ENCODE measurements at regions not wholly inside any gene's neighbourhood (a gene's known extent, or its start where the extent isn't known, plus 50 kb on each side); places are given as distances from the start of the nearest gene placed in this dataset.

GRCh38 chr10:121049489-121049888 lies 198.3 kb downstream of the WDR11 start:
- Histone ChIP-seq H3K4me3 (replicated peaks in 1 of 3) (no peak overlapping the region), H3K27ac (no peak overlapping the region), H3K4me1 (no peaks in the 10 kb centered on the region), H3K27me3 (no peaks in the 10 kb centered on the region), H3K36me3 (no peaks in the 10 kb centered on the region), H3K9me3 (no peaks in the 10 kb centered on the region)
- TF ChIP-seq POLR2A (IDR thresholded peaks at IDR 0.05) (no peak), CTCF (IDR thresholded peaks at IDR 0.05) (no peak)
- 76 to 82% methylated on average over 2 of the region's 2 CpGs for WGBS, 2 donors
- intact Hi-C loops (cut with DNase I) = no loop called here
- no peak for DNase-seq

DNA sequence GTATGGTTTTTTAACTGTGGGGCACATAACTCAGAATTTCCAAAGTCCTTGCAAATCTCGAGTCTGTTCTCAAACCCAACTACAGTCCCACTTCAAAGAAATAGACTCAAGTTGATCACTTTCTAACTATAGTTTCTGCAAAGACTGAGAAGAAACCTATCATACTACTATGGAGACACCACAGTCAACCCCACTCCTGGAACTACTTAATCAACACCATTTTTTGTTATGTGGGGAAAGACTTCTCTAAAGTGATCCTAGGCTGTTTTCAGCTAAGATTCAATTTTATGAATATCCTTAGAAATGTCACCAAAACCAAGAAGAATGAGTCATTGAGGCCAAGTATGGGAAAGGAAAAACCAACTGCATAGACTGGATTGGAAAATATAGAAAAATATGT lies 198.8 kb downstream of the WDR11 start:
- TF ChIP-seq CTCF (IDR thresholded peaks at IDR 0.05) (no peak), POLR2A (IDR thresholded peaks at IDR 0.05) (no peak)
- WGBS, 2 donors = 92 to 95% methylated on average over 1 of the region's 1 CpG
- Histone ChIP-seq H3K4me1 (no peaks in the 10 kb centered on the region), H3K4me3 (replicated peaks in 1 of 3) (no peak overlapping the region), H3K9me3 (no peaks in the 10 kb centered on the region), H3K27me3 (no peaks in the 10 kb centered on the region), H3K27ac (no peak overlapping the region), H3K36me3 (no peaks in the 10 kb centered on the region)
- no peak for DNase-seq
- intact Hi-C loops (cut with DNase I) = no loop called here

DNA sequence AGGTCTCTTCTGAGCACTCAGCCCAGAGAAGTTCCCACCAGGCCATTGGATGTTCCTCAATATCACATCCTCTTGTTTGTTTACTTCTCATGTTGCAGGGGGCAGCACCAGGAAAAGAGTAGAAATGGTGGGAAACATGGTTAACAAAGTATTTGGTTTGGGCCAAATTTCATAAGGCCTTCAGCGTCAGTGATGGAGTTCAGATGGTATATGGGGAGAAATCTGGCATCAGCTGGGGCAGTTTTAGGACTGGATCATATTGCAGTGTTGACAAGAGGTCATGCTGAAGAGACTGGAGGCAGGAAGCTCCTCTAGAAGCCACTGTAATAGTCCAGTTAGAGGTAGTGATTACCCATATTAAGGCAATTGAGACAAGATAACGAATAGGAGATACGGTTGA lies 200.0 kb downstream of the WDR11 start:
- DNase-seq = no peak
- Histone ChIP-seq H3K4me1 (no peaks in the 10 kb centered on the region), H3K36me3 (no peaks in the 10 kb centered on the region), H3K9me3 (no peaks in the 10 kb centered on the region), H3K27me3 (no peaks in the 10 kb centered on the region), H3K4me3 (replicated peaks in 1 of 3) (no peak overlapping the region), H3K27ac (no peak overlapping the region)
- intact Hi-C loops (cut with DNase I) = no loop called here
- TF ChIP-seq CTCF (IDR thresholded peaks at IDR 0.05) = no peak
- 91 to 94% methylated on average over 3 of the region's 3 CpGs for WGBS, 2 donors

DNA sequence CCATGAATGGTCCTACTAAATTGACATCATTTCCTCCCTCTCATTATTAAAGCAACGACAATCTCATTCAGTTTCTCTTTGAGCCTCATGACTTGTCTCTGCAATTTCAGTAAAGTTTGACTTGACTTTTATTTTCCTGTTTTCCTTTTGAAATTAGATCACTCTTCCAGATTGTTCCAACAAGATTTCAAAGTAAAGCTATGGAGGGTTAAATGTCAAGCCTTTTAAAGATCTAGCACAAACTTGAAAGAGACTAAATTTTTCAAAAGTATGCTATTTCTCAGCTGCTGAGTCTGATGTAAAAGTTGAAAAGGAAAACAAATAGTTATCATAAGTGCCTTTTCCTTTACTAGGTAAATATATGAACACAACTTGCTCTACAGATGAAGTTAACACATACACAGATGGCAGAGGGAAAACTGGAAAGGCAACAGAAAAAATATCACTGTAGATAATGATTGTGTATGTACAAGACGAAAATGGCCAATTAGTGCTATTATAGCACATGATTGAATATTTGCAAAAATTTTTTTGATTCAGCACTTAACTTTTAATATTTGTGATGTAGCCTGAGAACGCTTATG lies 200.6 kb downstream of the WDR11 start:
- 74 to 78% methylated on average over 3 of the region's 3 CpGs for WGBS, 2 donors
- Histone ChIP-seq H3K27me3 (no peaks in the 10 kb centered on the region), H3K36me3 (no peaks in the 10 kb centered on the region), H3K9me3 (no peaks in the 10 kb centered on the region), H3K27ac (no peak overlapping the region), H3K4me3 (replicated peaks in 1 of 3) (no peak overlapping the region), H3K4me1 (no peaks in the 10 kb centered on the region)
- no peak for DNase-seq
- intact Hi-C loops (cut with DNase I) = no loop called here
- TF ChIP-seq CTCF (IDR thresholded peaks at IDR 0.05) = no peak
- TF ChIP-seq POLR2A (IDR thresholded peaks at IDR 0.05) = no peak

- no peaks in the 10 kb centered on the region for H3K9me3 ChIP-seq
- 77 to 78% methylated on average over 3 of the region's 3 CpGs for WGBS, 2 donors
- H3K27ac ChIP-seq = no peak overlapping the region
Observed at GRCh38 chr10:121053151-121053550, 202.0 kb downstream of the WDR11 start.

More at GRCh38 chr10:121053151-121053550, 202.0 kb downstream of the WDR11 start:
- Histone ChIP-seq H3K36me3 (no peaks in the 10 kb centered on the region), H3K4me3 (replicated peaks in 1 of 3) (no peak overlapping the region), H3K4me1 (no peaks in the 10 kb centered on the region), H3K27me3 (no peaks in the 10 kb centered on the region)
- no peak for TF ChIP-seq POLR2A (IDR thresholded peaks at IDR 0.05)
- TF ChIP-seq CTCF (IDR thresholded peaks at IDR 0.05) = no peak
- DNase-seq = no peak
- intact Hi-C loops (cut with DNase I) = no loop called here

All from thyroid gland (tissue), 4 donors.